Common myeloid progenitor, CD34-positive (primary cell): ENCODE measurements at regions not wholly inside any gene's neighbourhood (a gene's known extent, or its start where the extent isn't known, plus 50 kb on each side); places are given as distances from the start of the nearest gene placed in this dataset.

Experiments
- CTCF ChIA-PET: fragments of 350-600 bp; sonication (Branson Sonifier 250); formaldehyde crosslinking; loops from one replicate; lab custom pipeline; 2021; ENCODE audit warnings: antibody characterized with exemption; lab: Charles Lee
- POLR2A ChIA-PET: fragments of 350-600 bp; sonication (Branson Sonifier 250); formaldehyde crosslinking; loops from one replicate; lab custom pipeline; 2021; ENCODE audit warnings: antibody characterized with exemption; lab: Charles Lee
- DNase-seq, 3 donors: peaks; one replicate each; pipeline versions ENCODE4 v3.0.0 to v3.0.0-alpha.2; 2013
- H3K27ac ChIP-seq, 2 experiments: 1 replicate in 1 of 2; 2 replicates in 1 of 2; pipeline ENCODE4 v1.7.0; 2013; ENCODE audit warnings: inconsistent platforms in 2 of 2, low read length in 2 of 2, mild to moderate bottlenecking in 2 of 2, low read depth in 1 of 2, moderate library complexity in 1 of 2; ENCODE audit not compliant: severe bottlenecking in 2 of 2, insufficient read depth in 1 of 2, poor library complexity in 1 of 2
- H3K27me3 ChIP-seq, 5 experiments: replicated peaks in 2 of 5; 1 replicate in 3 of 5; 2 replicates in 2 of 5; pipeline versions ENCODE4 v1.6.1 to v1.7.0; 2013; ENCODE audit warnings: low read length in 4 of 5, mild to moderate bottlenecking in 2 of 5, moderate library complexity in 2 of 5, inconsistent platforms in 1 of 5; ENCODE audit not compliant: insufficient read depth in 5 of 5, control insufficient read depth in 4 of 5
- H3K36me3 ChIP-seq, 4 experiments: 1 replicate in 2 of 4; 2 replicates in 2 of 4; pipeline versions ENCODE4 v1.6.1 to v1.7.0; 2013; ENCODE audit warnings: low read length in 3 of 4, control low read depth in 1 of 4, mild to moderate bottlenecking in 1 of 4; ENCODE audit not compliant: control insufficient read depth in 4 of 4, insufficient read depth in 4 of 4
- H3K4me1 ChIP-seq, 4 experiments: 1 replicate in 3 of 4; 2 replicates in 1 of 4; pipeline versions ENCODE4 v1.6.1 to v1.7.1; 2013; ENCODE audit warnings: low read length in 3 of 4, mild to moderate bottlenecking in 3 of 4, control low read depth in 1 of 4, inconsistent platforms in 1 of 4, moderate library complexity in 1 of 4; ENCODE audit not compliant: control insufficient read depth in 4 of 4, insufficient read depth in 4 of 4; ENCODE audit errors: control extremely low read depth in 1 of 4
- H3K4me3 ChIP-seq, 7 experiments: 1 replicate in 4 of 7; 2 replicates in 3 of 7; pipeline versions ENCODE4 v1.5.1 to v1.7.0; 2013; ENCODE audit warnings: mild to moderate bottlenecking in 7 of 7, low read length in 6 of 7, moderate library complexity in 6 of 7, inconsistent platforms in 2 of 7, low read depth in 2 of 7, control low read depth in 1 of 7; ENCODE audit not compliant: insufficient read depth in 4 of 7, control insufficient read depth in 1 of 7; ENCODE audit errors: extremely low read depth in 1 of 7
- H3K9me3 ChIP-seq, 5 experiments: 1 replicate in 4 of 5; 2 replicates in 1 of 5; pipeline versions ENCODE4 v1.6.1 to v1.7.1; 2013; ENCODE audit warnings: low read length in 4 of 5, mild to moderate bottlenecking in 2 of 5, inconsistent platforms in 1 of 5, low read depth in 1 of 5, moderate library complexity in 1 of 5; ENCODE audit not compliant: control insufficient read depth in 4 of 5, insufficient read depth in 2 of 5; ENCODE audit errors: control extremely low read depth in 1 of 5
- WGBS: methylation state at CpG from one replicate; pipeline ENCODE4 v1.1.5; 2013; ENCODE audit not compliant: insufficient coverage; 5-methylcytosine and 5-hydroxymethylcytosine counted together

DNA sequence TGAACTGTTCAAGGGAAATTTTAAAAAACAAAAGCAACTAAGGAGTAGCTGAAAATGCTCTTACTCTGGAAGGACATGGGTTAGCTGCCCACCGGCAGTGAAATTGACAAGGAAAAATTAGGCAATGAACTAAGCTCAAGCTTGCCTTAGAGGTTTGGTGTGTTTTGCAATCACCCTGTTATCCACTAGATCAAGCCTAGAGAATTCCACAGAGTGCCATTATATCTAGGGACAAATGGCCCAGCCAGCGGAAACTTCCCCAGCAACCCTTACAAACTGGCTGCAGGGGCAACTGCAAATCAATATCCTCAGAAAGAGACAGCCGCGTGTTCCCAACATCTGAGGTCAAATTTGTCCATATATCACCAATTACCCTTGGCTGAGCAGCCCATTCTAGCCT is 258.2 kb downstream of the SP3 start:
- POLR2A ChIA-PET, result no interaction called here
- 100% methylated on average over 1 of the region's 4 CpGs for WGBS

GRCh38 chr2:173708806-173709205 is 256.4 kb downstream of the SP3 start:
- no peaks in the 10 kb centered on the region for H3K36me3 ChIP-seq
- H3K9me3 ChIP-seq, result no peaks in the 10 kb centered on the region
- no peak overlapping the region for H3K27ac ChIP-seq
- no peak for DNase-seq
- WGBS, result 100% methylated on average over 1 of the region's 5 CpGs
- no peak overlapping the region for H3K4me3 ChIP-seq
- POLR2A ChIA-PET, result no interaction called here
- CTCF ChIA-PET, result no interaction called here
- H3K4me1 ChIP-seq, result no peaks in the 10 kb centered on the region
- H3K27me3 ChIP-seq, result no peaks in the 10 kb centered on the region

More for the DNA sequence above, 258.2 kb downstream of the SP3 start:
- CTCF ChIA-PET, result no interaction called here
- Histone ChIP-seq H3K9me3 (no peaks in the 10 kb centered on the region), H3K27ac (no peak overlapping the region), H3K36me3 (no peaks in the 10 kb centered on the region), H3K4me3 (no peak overlapping the region), H3K4me1 (no peaks in the 10 kb centered on the region), H3K27me3 (no peaks in the 10 kb centered on the region)
- no peak for DNase-seq

GRCh38 chr2:173711816-173712215 is 253.4 kb downstream of the SP3 start:
- no peaks in the 10 kb centered on the region for H3K36me3 ChIP-seq
- no peaks in the 10 kb centered on the region for H3K27me3 ChIP-seq
- H3K9me3 ChIP-seq, result no peaks in the 10 kb centered on the region
- POLR2A ChIA-PET, result no interaction called here
- no CpG with 5 or more reads among the region's 1 CpG for WGBS
- H3K4me1 ChIP-seq, result no peaks in the 10 kb centered on the region
- DNase-seq, result no peak
- H3K4me3 ChIP-seq, result no peak overlapping the region
- CTCF ChIA-PET, result no interaction called here
- H3K27ac ChIP-seq, result no peak overlapping the region

DNA sequence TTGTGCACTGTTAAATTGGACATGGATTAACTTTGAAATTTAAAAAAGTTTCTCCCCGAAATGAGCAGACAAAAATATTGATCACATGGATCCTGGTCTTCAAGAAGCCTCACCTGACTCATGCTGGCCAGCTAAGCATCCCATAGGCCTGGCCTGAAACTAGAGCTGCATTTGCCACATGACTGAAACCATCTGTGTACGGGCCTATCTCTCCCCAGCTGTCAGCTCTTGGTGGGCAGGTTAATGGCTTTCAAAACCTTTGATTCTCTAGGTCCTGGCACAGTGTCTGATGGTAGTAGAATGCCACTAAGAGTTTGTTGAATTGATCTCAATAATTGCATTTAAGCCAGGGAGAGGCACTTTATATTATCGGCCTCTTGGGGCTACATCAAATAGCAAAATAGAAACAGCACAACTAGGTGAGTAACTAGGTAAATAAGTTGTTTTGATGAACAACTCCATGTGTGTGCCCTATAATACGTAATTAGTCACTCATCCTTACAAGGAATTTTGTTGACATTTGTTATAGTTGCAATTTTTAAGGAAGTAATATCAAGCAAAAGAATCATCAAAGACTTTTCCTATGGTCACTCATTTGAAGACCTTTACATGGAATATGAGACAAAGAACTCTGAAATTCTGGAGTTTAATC is 251.1 kb downstream of the SP3 start:
- Histone ChIP-seq H3K9me3 (peaks cover 0 to 3% (median 0%) of the 10 kb centered on the region in 5 experiments), H3K36me3 (no peaks in the 10 kb centered on the region), H3K4me1 (no peaks in the 10 kb centered on the region), H3K27me3 (peaks cover 0 to 8% (median 0%) of the 10 kb centered on the region in 5 experiments), H3K4me3 (no peak overlapping the region), H3K27ac (no peak overlapping the region)
- ChIA-PET CTCF (no interaction called here), POLR2A (no interaction called here)
- DNase-seq, result no peak
- WGBS, result 100% methylated on average over 1 of the region's 4 CpGs

DNA sequence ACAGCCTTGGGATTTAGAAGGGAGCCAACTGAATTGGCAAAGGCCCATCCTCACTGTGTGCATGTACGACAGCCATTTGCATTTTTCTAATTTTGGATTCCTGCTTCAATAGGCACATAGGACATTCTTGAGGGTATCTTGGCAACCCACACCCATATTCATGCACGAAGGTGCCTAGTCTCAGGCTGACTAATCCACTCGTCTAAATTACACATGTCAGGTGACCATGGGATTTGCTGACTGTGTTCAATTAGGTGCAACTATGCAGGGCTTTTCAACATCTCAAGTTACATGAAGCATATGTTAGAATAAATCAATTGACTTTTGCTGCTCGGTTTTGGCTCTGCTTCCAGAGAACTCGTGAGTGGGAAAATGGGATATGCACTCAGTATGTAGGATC is 249.7 kb downstream of the SP3 start:
- Histone ChIP-seq H3K4me3 (no peak overlapping the region), H3K36me3 (no peaks in the 10 kb centered on the region), H3K9me3 (peaks cover 0 to 3% (median 0%) of the 10 kb centered on the region in 5 experiments), H3K27me3 (peaks cover 0 to 8% (median 0%) of the 10 kb centered on the region in 5 experiments), H3K4me1 (no peaks in the 10 kb centered on the region), H3K27ac (no peak overlapping the region)
- WGBS, result 89% methylated on average over 3 of the region's 5 CpGs
- POLR2A ChIA-PET, result no interaction called here
- no peak for DNase-seq
- CTCF ChIA-PET, result no interaction called here

DNA sequence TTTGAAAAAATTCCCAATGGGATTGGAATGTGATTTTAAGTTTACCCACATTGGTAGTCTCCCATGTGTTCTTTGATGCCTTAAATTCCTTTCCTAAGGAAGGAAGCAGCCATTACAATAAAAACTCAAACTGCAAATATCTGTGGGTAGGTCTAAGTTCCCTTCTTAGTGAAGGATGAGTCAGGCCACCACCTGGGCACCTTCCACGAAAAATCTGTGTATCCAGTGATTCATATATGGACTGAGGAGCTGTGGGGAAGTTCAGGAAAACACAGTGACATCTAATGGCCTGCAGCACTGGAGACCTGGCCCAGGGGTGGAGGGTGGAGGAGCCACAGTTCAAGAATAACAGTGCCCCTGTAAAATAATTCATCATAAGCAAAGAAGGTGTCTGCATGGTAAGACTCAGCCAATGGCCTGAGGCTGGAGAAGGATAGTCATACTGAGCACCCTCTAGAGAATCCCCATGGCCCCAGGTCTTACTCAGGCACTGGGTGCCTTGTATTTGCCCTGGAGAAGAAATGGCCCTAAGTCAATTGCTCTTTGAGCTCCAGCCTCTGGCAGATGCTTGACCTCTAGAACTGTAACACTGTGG is 248.6 kb downstream of the SP3 start:
- ChIA-PET CTCF (no interaction called here), POLR2A (no interaction called here)
- Histone ChIP-seq H3K9me3 (peaks cover 0 to 3% (median 0%) of the 10 kb centered on the region in 5 experiments), H3K27me3 (peaks cover 0 to 8% (median 0%) of the 10 kb centered on the region in 5 experiments), H3K27ac (no peak overlapping the region), H3K4me1 (no peaks in the 10 kb centered on the region), H3K36me3 (no peaks in the 10 kb centered on the region), H3K4me3 (no peak overlapping the region)
- WGBS, result no CpG with 5 or more reads among the region's 1 CpG
- DNase-seq, result no peak

DNA sequence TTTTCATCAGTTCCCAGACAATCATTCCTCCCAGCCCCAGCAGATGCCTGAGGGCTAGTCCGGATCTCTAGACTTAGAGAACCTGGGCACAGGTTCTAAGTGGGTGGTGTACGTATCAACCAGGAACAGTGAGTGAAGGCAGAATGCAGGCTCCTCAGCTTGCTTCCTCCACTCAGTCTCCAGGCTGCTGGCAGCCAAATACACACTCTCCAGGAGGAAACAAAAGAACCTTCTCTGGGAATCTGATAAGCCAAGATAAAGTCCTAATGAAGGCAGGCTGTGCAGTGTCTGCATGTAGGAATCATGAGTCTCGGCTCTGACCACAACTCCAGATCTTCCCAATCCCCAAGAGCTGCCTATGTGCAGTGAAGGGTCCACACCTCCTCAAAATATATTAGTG is 245.7 kb downstream of the SP3 start:
- Histone ChIP-seq H3K4me1 (no peaks in the 10 kb centered on the region), H3K27me3 (peaks cover 0 to 8% (median 0%) of the 10 kb centered on the region in 5 experiments), H3K9me3 (peaks cover 0 to 3% (median 0%) of the 10 kb centered on the region in 5 experiments), H3K4me3 (no peak overlapping the region), H3K36me3 (no peaks in the 10 kb centered on the region), H3K27ac (no peak overlapping the region)
- WGBS, result 95% methylated on average over 2 of the region's 3 CpGs
- no peak for DNase-seq
- ChIA-PET POLR2A (no interaction called here), CTCF (no interaction called here)
